ENCODE measurements at regions not wholly inside any gene's neighbourhood (a gene's known extent, or its start where the extent isn't known, plus 50 kb on each side); places are given as distances from the start of the nearest gene placed in this dataset.

- no peak overlapping the region for H3K4me3 ChIP-seq (ENCODE audit: low read depth, low read length)
- DNase-seq (ENCODE audit: low read depth), result no peak
- TF ChIP-seq CTCF (IDR thresholded peaks at IDR 0.05; ENCODE audit: low read depth, low read length), result no peak
- no peak for TF ChIP-seq MYC (IDR thresholded peaks at IDR 0.05; ENCODE audit: low read depth, low read length)
- no peak for TF ChIP-seq POLR2A (IDR thresholded peaks at IDR 0.05; ENCODE audit: extremely low read depth, insufficient read length)
- TF ChIP-seq MAX (IDR thresholded peaks at IDR 0.05; ENCODE audit: low read depth, low read length), result no peak
Observed at GRCh38 chr12:77243345-77243744, 178.0 kb upstream of the E2F7 start.

GRCh38 chr12:77239617-77240016 lies 174.2 kb upstream of the E2F7 start:
- DNase-seq (ENCODE audit: low read depth), result no peak
- TF ChIP-seq MAX (IDR thresholded peaks at IDR 0.05; ENCODE audit: low read depth, low read length) (no peak), POLR2A (IDR thresholded peaks at IDR 0.05; ENCODE audit: extremely low read depth, insufficient read length) (no peak), CTCF (IDR thresholded peaks at IDR 0.05; ENCODE audit: low read depth, low read length) (no peak), MYC (IDR thresholded peaks at IDR 0.05; ENCODE audit: low read depth, low read length) (no peak)
- no peak overlapping the region for H3K4me3 ChIP-seq (ENCODE audit: low read depth, low read length)

- no peak for DNase-seq (ENCODE audit: low read depth)
- H3K4me3 ChIP-seq (ENCODE audit: low read depth, low read length), result no peak overlapping the region
- TF ChIP-seq POLR2A (IDR thresholded peaks at IDR 0.05; ENCODE audit: extremely low read depth, insufficient read length), result no peak
- no peak for TF ChIP-seq MYC (IDR thresholded peaks at IDR 0.05; ENCODE audit: low read depth, low read length)
- TF ChIP-seq MAX (IDR thresholded peaks at IDR 0.05; ENCODE audit: low read depth, low read length), result no peak
- no peak for TF ChIP-seq CTCF (IDR thresholded peaks at IDR 0.05; ENCODE audit: low read depth, low read length)
Observed at GRCh38 chr12:77238335-77238734, 173.0 kb upstream of the E2F7 start.

- no peak for DNase-seq (ENCODE audit: low read depth)
- no peak overlapping the region for H3K4me3 ChIP-seq (ENCODE audit: low read depth, low read length)
- TF ChIP-seq CTCF (IDR thresholded peaks at IDR 0.05; ENCODE audit: low read depth, low read length), result no peak
- no peak for TF ChIP-seq MYC (IDR thresholded peaks at IDR 0.05; ENCODE audit: low read depth, low read length)
Observed at GRCh38 chr12:77237896-77238295, 172.5 kb upstream of the E2F7 start.

GRCh38 chr12:77236066-77236465 lies 170.7 kb upstream of the E2F7 start:
- H3K4me3 ChIP-seq (ENCODE audit: low read depth, low read length), result no peak overlapping the region
- TF ChIP-seq MAX (IDR thresholded peaks at IDR 0.05; ENCODE audit: low read depth, low read length) (no peak), CTCF (IDR thresholded peaks at IDR 0.05; ENCODE audit: low read depth, low read length) (no peak), POLR2A (IDR thresholded peaks at IDR 0.05; ENCODE audit: extremely low read depth, insufficient read length) (no peak), MYC (IDR thresholded peaks at IDR 0.05; ENCODE audit: low read depth, low read length) (no peak)
- DNase-seq (ENCODE audit: low read depth), result no peak

- no peak for DNase-seq (ENCODE audit: low read depth)
- TF ChIP-seq MYC (IDR thresholded peaks at IDR 0.05; ENCODE audit: low read depth, low read length), result no peak
- TF ChIP-seq MAX (IDR thresholded peaks at IDR 0.05; ENCODE audit: low read depth, low read length), result no peak
- no peak for TF ChIP-seq POLR2A (IDR thresholded peaks at IDR 0.05; ENCODE audit: extremely low read depth, insufficient read length)
- TF ChIP-seq CTCF (IDR thresholded peaks at IDR 0.05; ENCODE audit: low read depth, low read length), result no peak
- no peak overlapping the region for H3K4me3 ChIP-seq (ENCODE audit: low read depth, low read length)
Observed at GRCh38 chr12:77232045-77232444, 166.7 kb upstream of the E2F7 start.
